ENCODE measurements at regions not wholly inside any gene's neighbourhood (a gene's known extent, or its start where the extent isn't known, plus 50 kb on each side); places are given as distances from the start of the nearest gene placed in this dataset.
"Not testable (repeated sequence)": the region's sequence is repeated elsewhere in the genome, so short reads cannot be mapped to it uniquely, and the experiment has no call there.

- CTCF ChIA-PET, result interaction anchor here (0.5 kb wide), 1 partner anchor 134 kb away, joined by 4 read pairs; no protein-coding TSS in a partner anchor
- POLR2A ChIA-PET (ENCODE audit: low non-redundant PET); H3K27ac ChIP-seq; DNase-seq (ENCODE audit: low spot score): not testable (repeated sequence)
Measured at GRCh38 chr1:25171013-25171412, 61.3 kb downstream of the SYF2 start.

GRCh38 chr1:25170439-25170838, 61.9 kb downstream of the SYF2 start:
- ChIA-PET CTCF (interaction anchor here (0.5 kb wide), 1 partner anchor 133 kb away, joined by 4 read pairs; no protein-coding TSS in a partner anchor), POLR2A (ENCODE audit: low non-redundant PET) (no interaction called here)
- no peak overlapping the region for H3K27ac ChIP-seq
- no peak for DNase-seq (ENCODE audit: low spot score)
- TF ChIP-seq CTCF (conservative IDR thresholded peaks at IDR 0.05; ENCODE audit: low read depth), result no peak

GRCh38 chr1:25169610-25170009, 62.7 kb downstream of the SYF2 start:
- no peak overlapping the region for H3K27ac ChIP-seq
- ChIA-PET CTCF (no interaction called here), POLR2A (ENCODE audit: low non-redundant PET) (no interaction called here)
- no peak for TF ChIP-seq CTCF (conservative IDR thresholded peaks at IDR 0.05; ENCODE audit: low read depth)
- no peak for DNase-seq (ENCODE audit: low spot score)

GRCh38 chr1:25169168-25169567, 63.1 kb downstream of the SYF2 start:
- no peak overlapping the region for H3K27ac ChIP-seq
- ChIA-PET CTCF (no interaction called here), POLR2A (ENCODE audit: low non-redundant PET) (no interaction called here)
- no peak for DNase-seq (ENCODE audit: low spot score)
- TF ChIP-seq CTCF (conservative IDR thresholded peaks at IDR 0.05; ENCODE audit: low read depth), result no peak

- ChIA-PET POLR2A (ENCODE audit: low non-redundant PET) (no interaction called here), CTCF (interaction anchor here (0.6 to 1.1 kb wide), 3 partner anchors 12 to 353 kb away, joined by 3 read pairs; no protein-coding TSS in a partner anchor)
- no peak for DNase-seq (ENCODE audit: low spot score)
- TF ChIP-seq CTCF (conservative IDR thresholded peaks at IDR 0.05; ENCODE audit: low read depth), result no peak
- H3K27ac ChIP-seq, result no peak overlapping the region
Measured at GRCh38 chr1:25168193-25169071, 63.9 kb downstream of the SYF2 start.

GRCh38 chr1:25167269-25168192, 64.8 kb downstream of the SYF2 start:
- no peak overlapping the region for H3K27ac ChIP-seq
- no peak for TF ChIP-seq CTCF (conservative IDR thresholded peaks at IDR 0.05; ENCODE audit: low read depth)
- ChIA-PET POLR2A (ENCODE audit: low non-redundant PET) (no interaction called here), CTCF (interaction anchor here (0.6 to 1.1 kb wide), 3 partner anchors 11 to 354 kb away, joined by 3 read pairs; no protein-coding TSS in a partner anchor)
- DNase-seq (ENCODE audit: low spot score), result no peak

Data from RWPE1 (cell line).